Gastrocnemius medialis (tissue), 4 donors: ENCODE measurements at regions not wholly inside any gene's neighbourhood (a gene's known extent, or its start where the extent isn't known, plus 50 kb on each side); places are given as distances from the start of the nearest gene placed in this dataset.

Experiments used
- POLR2A ChIP-seq, 2 donors: fragments of 450-650 bp; IDR thresholded peaks; one replicate each; pipeline ENCODE4 v1.6.1; 2017; ENCODE audit warnings: antibody characterized with exemption in 2 of 2, mild to moderate bottlenecking in 2 of 2, moderate library complexity in 2 of 2
- TF ChIP-seq, protein P1 (sequence below), 5 experiments: fragments of 450-650 bp in 3 of 5; fragments of 200-600 bp in 2 of 5; sonication (generic) in 2 of 5; IDR thresholded peaks in 4 of 5; conservative IDR thresholded peaks in 1 of 5; 1 replicate in 4 of 5; 2 replicates in 1 of 5; pipeline ENCODE4 v1.5.1; 2016 to 2019; ENCODE audit warnings: antibody characterized with exemption in 5 of 5, mild to moderate bottlenecking in 3 of 5, moderate library complexity in 3 of 5

DNA sequence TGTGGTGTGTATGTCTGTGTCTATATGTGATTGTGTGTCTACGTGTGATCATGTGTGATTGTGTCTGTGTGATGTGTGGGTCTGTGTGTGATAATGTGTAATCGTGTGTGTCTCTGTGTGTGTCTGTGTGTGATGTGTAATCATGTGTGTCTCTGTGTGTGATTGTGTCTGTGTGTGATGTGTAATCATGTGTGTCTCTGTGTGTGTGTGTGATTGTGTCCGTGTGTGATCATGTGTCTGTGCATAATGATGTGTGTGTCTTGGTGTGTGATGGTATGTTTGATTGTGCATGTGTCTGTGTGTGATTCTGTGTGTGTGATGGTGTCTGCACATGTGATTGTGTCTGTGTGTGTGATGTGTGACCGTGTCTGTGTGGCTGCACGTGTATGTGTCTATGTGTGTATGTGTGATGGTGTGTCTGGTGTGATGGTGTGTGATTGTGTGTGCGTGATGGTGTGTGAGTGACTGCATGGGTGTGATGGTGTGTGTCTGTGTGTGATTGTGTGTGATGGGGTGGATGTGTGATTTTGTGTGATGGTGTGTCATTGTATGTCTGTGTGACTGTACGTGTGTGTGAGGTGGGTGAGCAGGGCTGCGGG lies 78.9 kb downstream of the RTP5 start:
- TF ChIP-seq, protein P1, sequence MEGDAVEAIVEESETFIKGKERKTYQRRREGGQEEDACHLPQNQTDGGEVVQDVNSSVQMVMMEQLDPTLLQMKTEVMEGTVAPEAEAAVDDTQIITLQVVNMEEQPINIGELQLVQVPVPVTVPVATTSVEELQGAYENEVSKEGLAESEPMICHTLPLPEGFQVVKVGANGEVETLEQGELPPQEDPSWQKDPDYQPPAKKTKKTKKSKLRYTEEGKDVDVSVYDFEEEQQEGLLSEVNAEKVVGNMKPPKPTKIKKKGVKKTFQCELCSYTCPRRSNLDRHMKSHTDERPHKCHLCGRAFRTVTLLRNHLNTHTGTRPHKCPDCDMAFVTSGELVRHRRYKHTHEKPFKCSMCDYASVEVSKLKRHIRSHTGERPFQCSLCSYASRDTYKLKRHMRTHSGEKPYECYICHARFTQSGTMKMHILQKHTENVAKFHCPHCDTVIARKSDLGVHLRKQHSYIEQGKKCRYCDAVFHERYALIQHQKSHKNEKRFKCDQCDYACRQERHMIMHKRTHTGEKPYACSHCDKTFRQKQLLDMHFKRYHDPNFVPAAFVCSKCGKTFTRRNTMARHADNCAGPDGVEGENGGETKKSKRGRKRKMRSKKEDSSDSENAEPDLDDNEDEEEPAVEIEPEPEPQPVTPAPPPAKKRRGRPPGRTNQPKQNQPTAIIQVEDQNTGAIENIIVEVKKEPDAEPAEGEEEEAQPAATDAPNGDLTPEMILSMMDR (IDR thresholded peaks at IDR 0.05 in 4 of 5, conservative IDR thresholded peaks at IDR 0.05 in 1 of 5): no peak
- TF ChIP-seq POLR2A (IDR thresholded peaks at IDR 0.05): no peak
